ENCODE measurements at regions not wholly inside any gene's neighbourhood (a gene's known extent, or its start where the extent isn't known, plus 50 kb on each side); places are given as distances from the start of the nearest gene placed in this dataset.

GRCh38 chr18:78735131-78736014 lies 244.2 kb upstream of the SALL3 start:
- no peak for TF ChIP-seq CTCF (IDR thresholded peaks at IDR 0.05)
- no peak for TF ChIP-seq POLR2A (IDR thresholded peaks at IDR 0.05)
